ENCODE measurements at regions not wholly inside any gene's neighbourhood (a gene's known extent, or its start where the extent isn't known, plus 50 kb on each side); places are given as distances from the start of the nearest gene placed in this dataset.

DNA sequence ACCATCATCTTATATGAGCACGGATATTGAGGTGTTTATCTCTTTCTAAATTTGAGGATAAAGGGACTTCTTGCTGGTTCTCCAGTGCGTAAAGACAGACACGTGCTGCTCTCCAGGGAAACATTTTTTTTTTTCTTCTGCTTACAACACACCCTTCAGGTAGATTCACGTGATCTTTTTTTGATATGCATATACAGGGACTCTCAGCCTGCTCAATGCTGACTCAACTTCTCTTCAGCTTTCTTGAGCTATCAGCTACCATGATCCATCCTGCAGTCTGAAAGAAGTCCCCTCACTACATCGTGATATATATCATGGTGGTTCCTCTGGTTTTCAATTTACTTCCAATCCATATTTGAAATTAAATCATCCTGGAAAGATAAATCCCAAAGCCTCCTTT lies 87.1 kb upstream of the SLITRK3 start:
- Histone ChIP-seq H3K36me3 (no peaks in the 10 kb centered on the region), H3K4me3 (no peak overlapping the region), H3K9ac (no peak overlapping the region), H3K27ac (no peak overlapping the region), H4K20me1 (no peaks in the 10 kb centered on the region), H3K9me3 (replicated peaks in 1 of 11) (no peaks in the 10 kb centered on the region), H3K27me3 (no peaks in the 10 kb centered on the region), H3K4me2 (no peak overlapping the region), H3K4me1 (no peaks in the 10 kb centered on the region)
- TF ChIP-seq Cebpa-rat (IDR thresholded peaks at IDR 0.05), result no peak

DNA sequence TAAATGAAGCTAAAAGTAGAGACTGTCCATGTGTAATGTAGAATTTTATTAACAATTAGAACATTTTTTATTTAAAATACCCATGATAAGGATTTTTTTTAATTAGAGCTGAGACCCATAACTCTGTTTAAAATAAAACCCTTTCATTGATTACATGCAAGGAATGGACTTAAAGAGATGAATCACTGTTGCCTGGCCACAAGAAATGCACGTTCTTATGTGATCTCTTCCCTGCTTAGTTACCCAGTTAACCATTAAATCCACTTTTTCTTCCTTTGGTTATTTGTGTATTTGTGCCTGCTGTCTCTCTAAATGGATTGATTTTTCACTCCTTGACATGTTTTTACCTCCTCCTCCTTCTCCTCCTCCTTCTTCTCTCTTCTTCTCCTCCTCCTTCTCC lies 83.3 kb upstream of the SLITRK3 start:
- no peaks in the 10 kb centered on the region for H3K36me3 ChIP-seq
- TF ChIP-seq Cebpa-rat (IDR thresholded peaks at IDR 0.05), result no peak
- no peaks in the 10 kb centered on the region for H3K27me3 ChIP-seq
- no peak overlapping the region for H3K27ac ChIP-seq
- H3K9me3 ChIP-seq (replicated peaks in 1 of 11), result no peaks in the 10 kb centered on the region
- H3K4me3 ChIP-seq, result no peak overlapping the region
- no peaks in the 10 kb centered on the region for H3K4me1 ChIP-seq
- H4K20me1 ChIP-seq, result no peaks in the 10 kb centered on the region
- H3K4me2 ChIP-seq, result no peak overlapping the region
- no peak overlapping the region for H3K9ac ChIP-seq

- H3K9ac ChIP-seq, result no peak overlapping the region
- no peak overlapping the region for H3K27ac ChIP-seq
- H3K9me3 ChIP-seq (replicated peaks in 1 of 11), result no peaks in the 10 kb centered on the region
- H3K4me1 ChIP-seq, result no peaks in the 10 kb centered on the region
- no peak overlapping the region for H3K4me2 ChIP-seq
- H3K27me3 ChIP-seq, result no peaks in the 10 kb centered on the region
- TF ChIP-seq Cebpa-rat (IDR thresholded peaks at IDR 0.05), result no peak
- no peaks in the 10 kb centered on the region for H3K36me3 ChIP-seq
- H4K20me1 ChIP-seq, result no peaks in the 10 kb centered on the region
- no peak overlapping the region for H3K4me3 ChIP-seq
These were observed 77.2 kb upstream of the SLITRK3 start for GRCh38 chr3:165273411-165273810.

- no peak overlapping the region for H3K27ac ChIP-seq
- H3K4me1 ChIP-seq, result peaks cover 0 to 8% (median 3%) of the 10 kb centered on the region in 10 experiments; a peak in 5 of 20 replicates
- H3K9me3 ChIP-seq (replicated peaks in 1 of 11), result no peaks in the 10 kb centered on the region
- no peaks in the 10 kb centered on the region for H4K20me1 ChIP-seq
- H3K36me3 ChIP-seq, result no peaks in the 10 kb centered on the region
- H3K4me2 ChIP-seq, result peak overlapping the region in 3 of 11 experiments; percentile 20 to 43 (median 38); a peak in 5 of 22 replicates
- no peak overlapping the region for H3K4me3 ChIP-seq
- TF ChIP-seq Cebpa-rat (IDR thresholded peaks at IDR 0.05), result no peak
- no peaks in the 10 kb centered on the region for H3K27me3 ChIP-seq
- no peak overlapping the region for H3K9ac ChIP-seq
These were observed 63.5 kb upstream of the SLITRK3 start for GRCh38 chr3:165259541-165260193.

GRCh38 chr3:165256554-165257065 lies 60.4 kb upstream of the SLITRK3 start:
- TF ChIP-seq Cebpa-rat (IDR thresholded peaks at IDR 0.05), result no peak
- no peaks in the 10 kb centered on the region for H4K20me1 ChIP-seq

DNA sequence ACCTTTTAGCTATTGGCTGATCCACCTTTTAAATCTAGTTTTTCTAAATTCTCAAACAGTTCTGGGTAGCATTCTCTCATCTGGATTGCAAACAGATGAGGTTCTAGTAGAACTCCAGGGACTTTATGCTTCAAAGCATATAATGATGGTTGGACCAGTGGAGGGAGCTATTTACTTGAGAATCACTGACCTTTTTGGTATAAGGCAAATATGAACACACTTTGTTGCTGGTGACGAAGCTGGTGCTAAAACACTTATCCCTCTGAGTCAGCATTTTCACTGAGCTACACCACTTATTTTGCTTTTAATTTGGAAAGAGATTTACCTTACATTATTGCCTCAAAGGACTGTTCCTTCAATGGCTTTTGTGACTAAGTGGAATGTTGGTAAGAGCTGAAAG lies 58.6 kb upstream of the SLITRK3 start:
- Histone ChIP-seq H3K9ac (no peak overlapping the region), H3K9me3 (replicated peaks in 1 of 11) (no peaks in the 10 kb centered on the region)
- TF ChIP-seq Cebpa-rat (IDR thresholded peaks at IDR 0.05), result no peak

More at GRCh38 chr3:165256554-165257065, 60.4 kb upstream of the SLITRK3 start:
- Histone ChIP-seq H3K4me3 (no peak overlapping the region), H3K4me1 (peaks cover 0 to 8% (median 0%) of the 10 kb centered on the region in 10 experiments; a peak in 4 of 20 replicates), H3K9me3 (replicated peaks in 1 of 11) (no peaks in the 10 kb centered on the region), H3K4me2 (no peak overlapping the region), H3K27ac (no peak overlapping the region), H3K9ac (no peak overlapping the region), H3K27me3 (no peaks in the 10 kb centered on the region), H3K36me3 (no peaks in the 10 kb centered on the region)

More for the DNA sequence above, 58.6 kb upstream of the SLITRK3 start:
- Histone ChIP-seq H3K4me3 (no peak overlapping the region), H3K4me2 (no peak overlapping the region), H3K36me3 (no peaks in the 10 kb centered on the region), H4K20me1 (no peaks in the 10 kb centered on the region), H3K27me3 (no peaks in the 10 kb centered on the region), H3K4me1 (peaks cover 0 to 4% (median 0%) of the 10 kb centered on the region in 10 experiments; a peak in 4 of 20 replicates), H3K27ac (no peak overlapping the region)

Data from BLaER1 treated with 17β-estradiol and CSF1 and Interleukin-3, amounts not matched to agents 10 nM and 100 nM (cell line).